RKO (cell line): ENCODE measurements at regions not wholly inside any gene's neighbourhood (a gene's known extent, or its start where the extent isn't known, plus 50 kb on each side); places are given as distances from the start of the nearest gene placed in this dataset.
A peak's percentile ranks its signal among the peaks of the same experiment; 100 is the strongest.
"Not testable (repeated sequence)": the region's sequence is repeated elsewhere in the genome, so short reads cannot be mapped to it uniquely, and the experiment has no call there.

ENCODE experiments used
- DNase-seq: peaks from one replicate; pipeline ENCODE4 v3.0.0-alpha.2; 2016; ENCODE audit warnings: low spot score

GRCh38 chr6:112881027-112881426 lies 533.9 kb downstream of the RFPL4B start:
- no peak for DNase-seq

GRCh38 chr6:112881828-112882780 lies 535.0 kb downstream of the RFPL4B start:
- no peak for DNase-seq

- no peak for DNase-seq
These were observed 536.0 kb downstream of the RFPL4B start for GRCh38 chr6:112883095-112883494.

GRCh38 chr6:112886415-112886814 lies 539.3 kb downstream of the RFPL4B start:
- no peak for DNase-seq

- DNase-seq, result not testable (repeated sequence)
These were observed 540.3 kb downstream of the RFPL4B start for GRCh38 chr6:112887424-112887823.

- no peak for DNase-seq
These were observed 552.4 kb downstream of the RFPL4B start for GRCh38 chr6:112899541-112899940.

GRCh38 chr6:112903361-112903760 lies 556.2 kb downstream of the RFPL4B start:
- DNase-seq, result no peak

- DNase-seq, result no peak
These were observed 559.6 kb downstream of the RFPL4B start for GRCh38 chr6:112906726-112907125.

- DNase-seq, result no peak
These were observed 562.7 kb downstream of the RFPL4B start for GRCh38 chr6:112909781-112910180.

GRCh38 chr6:112910256-112910655 lies 563.1 kb downstream of the RFPL4B start:
- DNase-seq, result no peak

- DNase-seq, result no peak
These were observed 564.8 kb downstream of the RFPL4B start for GRCh38 chr6:112911959-112912358.

- no peak for DNase-seq
These were observed 565.4 kb downstream of the RFPL4B start for GRCh38 chr6:112912416-112913101.

GRCh38 chr6:112919744-112920143 lies 572.6 kb downstream of the RFPL4B start:
- DNase-seq, result not testable (repeated sequence)

GRCh38 chr6:112920994-112921393 lies 573.9 kb downstream of the RFPL4B start:
- no peak for DNase-seq

- DNase-seq, result no peak
These were observed 576.9 kb downstream of the RFPL4B start for GRCh38 chr6:112923940-112924587.

GRCh38 chr6:112925702-112926101 lies 578.6 kb downstream of the RFPL4B start:
- no peak for DNase-seq

- DNase-seq, result peak; percentile 8
These were observed 580.7 kb downstream of the RFPL4B start for GRCh38 chr6:112927641-112928320.

- DNase-seq, result no peak
These were observed 582.5 kb downstream of the RFPL4B start for GRCh38 chr6:112929641-112930040.

- no peak for DNase-seq
These were observed 584.7 kb downstream of the RFPL4B start for GRCh38 chr6:112931832-112932231.

- no peak for DNase-seq
These were observed 586.8 kb downstream of the RFPL4B start for GRCh38 chr6:112933947-112934346.

- no peak for DNase-seq
These were observed 587.5 kb downstream of the RFPL4B start for GRCh38 chr6:112934433-112935327.
